B cell (primary cell): ENCODE measurements at regions not wholly inside any gene's neighbourhood (a gene's known extent, or its start where the extent isn't known, plus 50 kb on each side); places are given as distances from the start of the nearest gene placed in this dataset.

Experiments
- ATAC-seq: fragments of 200-7000 bp; cut with Tn5 transposase; one replicate; pipeline ENCODE4 v1.10.0; 2021; ENCODE audit warnings: low read depth, mild to moderate bottlenecking, moderate number of reproducible peaks, moderate library complexity
- CTCF ChIA-PET: fragments of 350-600 bp; sonication (Branson Sonifier 250); formaldehyde crosslinking; loops from one replicate; lab custom pipeline; 2021; ENCODE audit warnings: antibody characterized with exemption, inconsistent platforms; lab: Charles Lee
- POLR2A ChIA-PET: fragments of 350-600 bp; sonication (Branson Sonifier 250); formaldehyde crosslinking; loops from one replicate; lab custom pipeline; 2021; ENCODE audit warnings: antibody characterized with exemption; lab: Charles Lee
- DNase-seq: peaks from one replicate; pipeline ENCODE4 v3.0.0; 2013
- H2AFZ ChIP-seq: 2 replicates; pipeline ENCODE4 v1.6.1; 2012; ENCODE audit warnings: mild to moderate bottlenecking, low read depth, low read length; ENCODE audit not compliant: insufficient read depth, poor library complexity, severe bottlenecking
- H3K27ac ChIP-seq, 2 donors: 1 replicate in 1 of 2; 2 replicates in 1 of 2; pipeline ENCODE4 v1.5.1; 2012 to 2013; ENCODE audit warnings: low read length in 2 of 2, mild to moderate bottlenecking in 2 of 2, moderate library complexity in 1 of 2
- H3K27me3 ChIP-seq, 4 experiments: fragments of 200-600 bp in 1 of 4; sonication (generic) in 1 of 4; replicated peaks in 1 of 4; 1 replicate in 2 of 4; 2 replicates in 2 of 4; pipeline versions ENCODE4 v1.6.1 to v1.7.0; 2013 to 2016; ENCODE audit warnings: low read length in 3 of 4, mild to moderate bottlenecking in 2 of 4, mixed read lengths in 1 of 4, moderate library complexity in 1 of 4; ENCODE audit not compliant: insufficient read depth in 4 of 4, control insufficient read depth in 3 of 4; ENCODE audit errors: control extremely low read depth in 1 of 4
- H3K36me3 ChIP-seq, 2 experiments: replicated peaks in 1 of 2; 1 replicate in 1 of 2; 2 replicates in 1 of 2; pipeline versions ENCODE4 v1.6.1 to v1.7.1; 2013; ENCODE audit warnings: low read length in 1 of 2; ENCODE audit not compliant: insufficient read depth in 2 of 2, control insufficient read depth in 1 of 2; ENCODE audit errors: control extremely low read depth in 1 of 2, extremely low read depth in 1 of 2
- H3K4me1 ChIP-seq, 2 donors: fragments of 200-600 bp in 1 of 2; sonication (generic) in 1 of 2; 1 replicate in 1 of 2; 2 replicates in 1 of 2; pipeline versions ENCODE4 v1.5.1 to v1.6.1; 2013 to 2017; ENCODE audit warnings: low read length in 2 of 2; ENCODE audit not compliant: control insufficient read depth in 2 of 2, insufficient read depth in 2 of 2
- H3K4me2 ChIP-seq: replicated peaks from 2 replicates; pipeline ENCODE3; 2012; ENCODE audit warnings: mild to moderate bottlenecking, low read depth, low read length; ENCODE audit not compliant: poor library complexity, severe bottlenecking
- H3K4me3 ChIP-seq, 5 experiments: fragments of 200-600 bp in 1 of 5; sonication (generic) in 1 of 5; 1 replicate in 3 of 5; 2 replicates in 2 of 5; pipeline versions ENCODE4 v1.5.1 to v1.7.0; 2011 to 2016; ENCODE audit warnings: low read length in 4 of 5, mild to moderate bottlenecking in 4 of 5, low read depth in 2 of 5, control low read depth in 1 of 5, moderate library complexity in 1 of 5; ENCODE audit not compliant: insufficient read depth in 1 of 5; ENCODE audit errors: control extremely low read depth in 1 of 5, extremely low read depth in 1 of 5
- H3K79me2 ChIP-seq: fragments of 200-600 bp; sonication (generic); one replicate; pipeline ENCODE4 v1.6.0; 2016; ENCODE audit warnings: low read length; ENCODE audit not compliant: control insufficient read depth, insufficient read depth
- H3K9ac ChIP-seq: fragments of 200-600 bp; sonication (generic); 2 replicates; pipeline ENCODE4 v1.6.1; 2017; ENCODE audit warnings: mild to moderate bottlenecking, low read length, moderate library complexity
- H3K9me3 ChIP-seq, 3 donors: one replicate each; pipeline versions ENCODE4 v1.6.1 to v1.7.1; 2013; ENCODE audit warnings: low read length in 2 of 3; ENCODE audit not compliant: control insufficient read depth in 2 of 3, insufficient read depth in 1 of 3; ENCODE audit errors: control extremely low read depth in 1 of 3
- H4K20me1 ChIP-seq: 2 replicates; pipeline ENCODE4 v1.6.0; 2012; ENCODE audit warnings: mild to moderate bottlenecking, low read length; ENCODE audit not compliant: insufficient read depth, control insufficient read depth, poor library complexity, severe bottlenecking
- H3K27ac Mint-ChIP-seq: one replicate; pipeline ENCODE4 v1.8.0; 2021; ENCODE audit warnings: mixed read lengths
- H3K27me3 Mint-ChIP-seq: one replicate; pipeline ENCODE4 v1.8.0; 2021; ENCODE audit warnings: mixed read lengths
- H3K4me1 Mint-ChIP-seq: one replicate; pipeline ENCODE4 v1.8.0; 2021; ENCODE audit warnings: mixed read lengths
- H3K4me3 Mint-ChIP-seq: one replicate; pipeline ENCODE4 v1.8.0; 2021; ENCODE audit warnings: mixed read lengths
- H3K9me3 Mint-ChIP-seq: one replicate; pipeline ENCODE4 v1.8.0; 2022; ENCODE audit warnings: mixed read lengths; ENCODE audit not compliant: insufficient read depth
- EZH2 ChIP-seq: IDR thresholded peaks from 2 replicates; pipeline ENCODE4 v1.6.1; 2012; ENCODE audit warnings: borderline replicate concordance, low read depth, mild to moderate bottlenecking, moderate library complexity, low read length; ENCODE audit not compliant: insufficient read depth, poor library complexity, severe bottlenecking
- WGBS: methylation state at CpG from one replicate; pipeline ENCODE4 v1.1.5; 2013; ENCODE audit warnings: missing lambda C conversion rate; ENCODE audit not compliant: insufficient coverage; 5-methylcytosine and 5-hydroxymethylcytosine counted together
- intact Hi-C: fragments of 100-400 bp; cut with micrococcal nuclease; formaldehyde crosslinking; loops from one replicate; pipeline ENCODE4 v1.10.0; 2022
- TF ChIP-seq, protein P1 (sequence below): fragments of 200-600 bp; IDR thresholded peaks from one replicate; pipeline ENCODE4 v1.8.0; 2022; ENCODE audit warnings: antibody characterized with exemption, mild to moderate bottlenecking

DNA sequence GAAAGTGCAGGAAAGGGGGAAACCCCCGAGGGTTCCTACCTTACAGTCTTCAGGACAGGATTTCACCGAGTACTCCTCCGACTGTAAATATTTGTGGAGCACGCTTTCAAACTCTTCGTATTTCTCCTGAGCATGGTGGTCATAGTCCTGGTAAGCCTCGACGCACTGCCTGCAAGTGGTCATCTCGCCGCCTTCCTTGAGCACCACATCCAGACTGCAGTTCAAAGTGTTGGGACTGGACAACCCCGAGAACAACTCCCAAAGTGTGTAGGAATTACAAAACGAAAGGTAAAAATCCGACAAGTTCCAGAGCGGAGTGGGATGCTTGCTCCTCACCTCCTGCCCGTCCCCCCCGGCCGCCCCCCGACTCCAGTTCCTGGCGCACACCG lies 349.7 kb downstream of the LIG4 start:
- no peaks in the 10 kb centered on the region for H3K9me3 Mint-ChIP-seq
- CTCF ChIA-PET: no interaction called here
- DNase-seq (no peak), ATAC-seq (no peak)
- WGBS: 11% methylated on average over 18 of the region's 19 CpGs
- Histone ChIP-seq H4K20me1 (no peaks in the 10 kb centered on the region), H3K9me3 (peaks cover 0 to 10% (median 0%) of the 10 kb centered on the region in 3 donors), H3K27me3 (peaks cover 0 to 33% (median 12%) of the 10 kb centered on the region in 4 experiments), H2AFZ (no peak overlapping the region), H3K79me2 (no peaks in the 10 kb centered on the region), H3K9ac (no peak overlapping the region), H3K4me2 (no peak overlapping the region), H3K4me3 (no peak overlapping the region), H3K27ac (no peak overlapping the region), H3K36me3 (no peaks in the 10 kb centered on the region), H3K4me1 (no peaks in the 10 kb centered on the region)
- H3K4me3 Mint-ChIP-seq: no peak overlapping the region
- peaks cover 47% of the 10 kb centered on the region for H3K27me3 Mint-ChIP-seq
- POLR2A ChIA-PET: no interaction called here
- peaks cover 5% of the 10 kb centered on the region for H3K4me1 Mint-ChIP-seq
- no peak overlapping the region for H3K27ac Mint-ChIP-seq
- intact Hi-C loops: no loop called here
- no peak for TF ChIP-seq EZH2
- TF ChIP-seq, protein P1, sequence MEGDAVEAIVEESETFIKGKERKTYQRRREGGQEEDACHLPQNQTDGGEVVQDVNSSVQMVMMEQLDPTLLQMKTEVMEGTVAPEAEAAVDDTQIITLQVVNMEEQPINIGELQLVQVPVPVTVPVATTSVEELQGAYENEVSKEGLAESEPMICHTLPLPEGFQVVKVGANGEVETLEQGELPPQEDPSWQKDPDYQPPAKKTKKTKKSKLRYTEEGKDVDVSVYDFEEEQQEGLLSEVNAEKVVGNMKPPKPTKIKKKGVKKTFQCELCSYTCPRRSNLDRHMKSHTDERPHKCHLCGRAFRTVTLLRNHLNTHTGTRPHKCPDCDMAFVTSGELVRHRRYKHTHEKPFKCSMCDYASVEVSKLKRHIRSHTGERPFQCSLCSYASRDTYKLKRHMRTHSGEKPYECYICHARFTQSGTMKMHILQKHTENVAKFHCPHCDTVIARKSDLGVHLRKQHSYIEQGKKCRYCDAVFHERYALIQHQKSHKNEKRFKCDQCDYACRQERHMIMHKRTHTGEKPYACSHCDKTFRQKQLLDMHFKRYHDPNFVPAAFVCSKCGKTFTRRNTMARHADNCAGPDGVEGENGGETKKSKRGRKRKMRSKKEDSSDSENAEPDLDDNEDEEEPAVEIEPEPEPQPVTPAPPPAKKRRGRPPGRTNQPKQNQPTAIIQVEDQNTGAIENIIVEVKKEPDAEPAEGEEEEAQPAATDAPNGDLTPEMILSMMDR: no peak

DNA sequence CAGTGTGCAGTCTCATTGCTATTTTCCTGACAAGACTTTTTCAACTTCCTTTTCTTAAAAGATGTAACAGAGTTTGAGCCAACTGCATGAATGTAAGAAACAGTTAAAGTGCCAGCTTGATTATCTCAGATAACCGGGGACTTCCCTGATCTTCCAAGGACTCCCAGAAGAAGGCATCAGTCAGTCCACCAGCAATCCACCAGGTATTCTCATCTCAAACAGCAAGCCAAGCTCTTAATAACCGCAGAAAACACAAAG lies 350.1 kb downstream of the LIG4 start:
- intact Hi-C loops: no loop called here
- peaks cover 0 to 10% (median 0%) of the 10 kb centered on the region in 3 donors for H3K9me3 ChIP-seq
- no peak overlapping the region for H3K27ac ChIP-seq
- DNase-seq (no peak), ATAC-seq (no peak)
- H2AFZ ChIP-seq: no peak overlapping the region
- no peak overlapping the region for H3K9ac ChIP-seq
- H3K27me3 ChIP-seq: peaks cover 0 to 33% (median 10%) of the 10 kb centered on the region in 4 experiments
- Mint-ChIP-seq H3K27me3 (peaks cover 44% of the 10 kb centered on the region), H3K9me3 (no peaks in the 10 kb centered on the region), H3K4me3 (no peak overlapping the region), H3K4me1 (peaks cover 5% of the 10 kb centered on the region), H3K27ac (no peak overlapping the region)
- H3K79me2 ChIP-seq: no peaks in the 10 kb centered on the region
- ChIA-PET CTCF (no interaction called here), POLR2A (no interaction called here)
- H3K4me3 ChIP-seq: no peak overlapping the region
- WGBS: 33% methylated on average over 1 of the region's 2 CpGs
- TF ChIP-seq, protein P1: no peak
- TF ChIP-seq EZH2: no peak
- H3K4me2 ChIP-seq: no peak overlapping the region
- no peaks in the 10 kb centered on the region for H3K36me3 ChIP-seq
- H3K4me1 ChIP-seq: no peaks in the 10 kb centered on the region
- no peaks in the 10 kb centered on the region for H4K20me1 ChIP-seq
